Transverse colon (tissue), 3 donors: ENCODE measurements at regions not wholly inside any gene's neighbourhood (a gene's known extent, or its start where the extent isn't known, plus 50 kb on each side); places are given as distances from the start of the nearest gene placed in this dataset.

Experiments used
- CTCF ChIP-seq, 5 experiments: fragments of 200-600 bp in 3 of 5; fragments of 450-650 bp in 2 of 5; sonication (generic) in 3 of 5; IDR thresholded peaks; 1 replicate in 2 of 5; 2 replicates in 3 of 5; pipeline ENCODE4 v1.5.1; 2016 to 2017; ENCODE audit warnings: antibody characterized with exemption in 5 of 5, inconsistent platforms in 3 of 5, mild to moderate bottlenecking in 2 of 5, moderate library complexity in 1 of 5
- EP300 ChIP-seq: sonication (generic); formaldehyde crosslinking; IDR thresholded peaks from one replicate; pipeline ENCODE4 v1.6.1; 2017; ENCODE audit warnings: antibody characterized with exemption, low read depth
- POLR2A ChIP-seq: fragments of 450-650 bp; IDR thresholded peaks from one replicate; pipeline ENCODE4 v1.6.1; 2016; ENCODE audit warnings: antibody characterized with exemption, mild to moderate bottlenecking, moderate library complexity

DNA sequence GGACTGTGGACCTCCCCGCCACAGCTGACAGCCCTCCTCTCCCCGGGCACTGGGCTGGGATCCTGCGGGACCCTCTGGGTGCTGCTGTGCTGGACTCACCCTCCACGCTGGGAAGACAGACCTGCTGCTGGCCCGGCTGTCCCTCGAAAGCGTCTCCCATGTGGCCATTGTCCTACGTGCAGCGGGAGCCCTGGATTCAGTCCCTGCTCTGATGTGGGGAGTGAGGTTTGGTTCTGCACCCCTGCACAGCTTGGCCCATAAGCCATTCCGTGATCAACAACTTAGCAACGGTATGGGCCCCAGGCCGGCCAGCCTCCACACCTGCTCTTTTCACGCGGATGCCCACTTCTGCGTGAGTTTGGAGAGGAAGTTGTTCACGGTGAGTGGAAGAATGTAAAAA lies 195.2 kb downstream of the TEX29 start:
- TF ChIP-seq CTCF (IDR thresholded peaks at IDR 0.05) (no peak), POLR2A (no peak), EP300 (no peak)
